ENCODE measurements at regions not wholly inside any gene's neighbourhood (a gene's known extent, or its start where the extent isn't known, plus 50 kb on each side); places are given as distances from the start of the nearest gene placed in this dataset.

- intact Hi-C loops (cut with DNase I) = no loop called here
- DNase-seq (ENCODE audit: low spot score) = no peak
These were observed 1588.9 kb upstream of the TMEFF2 start for GRCh38 chr2:193783681-193784080.

GRCh38 chr2:193778293-193778692 lies 1583.6 kb upstream of the TMEFF2 start:
- intact Hi-C loops (cut with DNase I) = no loop called here
- no peak for DNase-seq (ENCODE audit: low spot score)

GRCh38 chr2:193776988-193777387 lies 1582.3 kb upstream of the TMEFF2 start:
- intact Hi-C loops (cut with DNase I) = no loop called here
- DNase-seq (ENCODE audit: low spot score) = no peak

- DNase-seq (ENCODE audit: low spot score) = no peak
- intact Hi-C loops (cut with DNase I) = no loop called here
These were observed 1579.4 kb upstream of the TMEFF2 start for GRCh38 chr2:193774166-193774565.

GRCh38 chr2:193751299-193751698 lies 1556.6 kb upstream of the TMEFF2 start:
- no peak for DNase-seq (ENCODE audit: low spot score)
- intact Hi-C loops (cut with DNase I) = no loop called here

DNA sequence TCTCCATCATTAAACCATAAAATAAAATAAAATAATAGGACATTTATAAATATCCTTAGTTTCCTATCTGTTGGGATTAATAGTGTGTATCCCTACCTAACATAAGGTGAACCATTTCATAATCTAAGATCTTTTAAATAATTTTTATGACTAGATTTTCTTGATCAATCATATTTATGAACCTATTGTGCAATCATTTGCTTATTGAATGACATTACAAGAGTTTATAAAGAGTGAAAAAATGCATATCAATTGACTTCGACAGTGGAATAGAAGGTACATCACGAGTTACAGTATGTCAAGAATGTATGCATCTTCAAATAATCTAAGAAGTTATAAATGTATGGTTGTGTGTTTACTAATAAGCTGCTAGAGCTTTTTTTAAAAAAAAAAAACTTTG lies 1554.8 kb upstream of the TMEFF2 start:
- no peak for DNase-seq (ENCODE audit: low spot score)
- intact Hi-C loops (cut with DNase I) = no loop called here

DNA sequence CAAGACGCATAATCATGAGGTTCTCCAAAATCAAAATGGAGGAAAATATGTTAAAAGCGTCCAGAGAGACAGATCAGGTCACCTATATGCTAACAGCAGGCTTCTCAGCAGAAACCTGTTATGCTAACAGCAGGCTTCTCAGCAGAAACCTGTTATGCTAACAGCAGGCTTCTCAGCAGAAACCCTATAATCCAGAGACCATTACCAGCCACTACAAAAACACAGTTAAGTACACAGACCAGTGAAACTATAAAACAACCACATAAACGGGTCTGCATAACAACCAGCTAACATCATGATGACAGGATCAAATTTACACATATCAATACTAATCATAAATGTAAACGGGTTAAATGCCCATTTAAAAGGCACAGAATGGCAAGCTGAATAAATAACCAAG lies 1548.4 kb upstream of the TMEFF2 start:
- DNase-seq (ENCODE audit: low spot score) = no peak
- intact Hi-C loops (cut with DNase I) = no loop called here

DNA sequence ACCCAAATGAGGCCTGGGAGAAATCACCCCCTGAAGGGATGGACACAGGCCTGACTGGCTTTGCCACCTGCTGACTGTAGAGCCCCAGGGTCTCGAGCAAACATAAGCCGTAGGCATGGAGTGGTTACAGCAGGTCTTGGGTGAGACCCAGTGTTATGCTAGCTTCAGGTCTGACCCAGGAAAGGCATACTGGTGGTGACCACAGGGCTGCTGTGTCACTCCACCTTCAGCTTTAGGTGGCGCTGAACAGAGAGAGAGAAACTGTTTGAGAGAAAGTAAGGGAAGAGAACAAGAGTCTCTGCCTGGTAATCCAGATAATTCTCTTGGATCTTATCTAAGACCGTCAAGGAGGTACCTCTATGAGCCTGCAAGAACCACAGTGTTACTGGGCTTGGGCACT lies 1544.2 kb upstream of the TMEFF2 start:
- DNase-seq (ENCODE audit: low spot score) = no peak
- intact Hi-C loops (cut with DNase I) = no loop called here

GRCh38 chr2:193712912-193713311 lies 1518.2 kb upstream of the TMEFF2 start:
- intact Hi-C loops (cut with DNase I) = no loop called here

GRCh38 chr2:193703411-193703810 lies 1508.7 kb upstream of the TMEFF2 start:
- intact Hi-C loops (cut with DNase I) = no loop called here
- no peak for DNase-seq (ENCODE audit: low spot score)

More at GRCh38 chr2:193712912-193713311, 1518.2 kb upstream of the TMEFF2 start:
- no peak for DNase-seq (ENCODE audit: low spot score)

GRCh38 chr2:193701484-193701883 lies 1506.8 kb upstream of the TMEFF2 start:
- no peak for DNase-seq (ENCODE audit: low spot score)
- intact Hi-C loops (cut with DNase I) = no loop called here

GRCh38 chr2:193695367-193695766 lies 1500.6 kb upstream of the TMEFF2 start:
- intact Hi-C loops (cut with DNase I) = no loop called here
- DNase-seq (ENCODE audit: low spot score) = no peak

- intact Hi-C loops (cut with DNase I) = no loop called here
- DNase-seq (ENCODE audit: low spot score) = no peak
These were observed 1499.0 kb upstream of the TMEFF2 start for GRCh38 chr2:193693758-193694157.

DNA sequence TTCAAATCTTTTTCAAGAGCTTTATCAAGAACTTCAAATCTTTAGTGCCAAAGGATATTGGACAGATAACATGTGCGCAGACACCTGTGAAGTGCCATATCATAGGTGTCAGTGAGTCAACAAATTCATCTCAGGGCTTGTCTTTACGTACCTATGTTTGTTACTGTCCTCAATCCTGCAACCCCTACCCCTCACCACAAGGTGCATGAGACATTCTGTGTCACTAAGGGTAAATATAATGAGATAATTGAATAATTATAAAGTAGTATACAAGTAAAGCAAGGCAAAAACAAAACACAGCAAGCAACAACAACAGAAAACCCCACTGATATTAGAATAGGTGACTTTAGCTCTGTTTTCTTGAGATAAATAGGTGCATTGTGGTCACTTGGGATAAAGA lies 1495.8 kb upstream of the TMEFF2 start:
- intact Hi-C loops (cut with DNase I) = no loop called here
- DNase-seq (ENCODE audit: low spot score) = no peak

- no peak for DNase-seq (ENCODE audit: low spot score)
- intact Hi-C loops (cut with DNase I) = no loop called here
These were observed 1492.5 kb upstream of the TMEFF2 start for GRCh38 chr2:193687195-193687594.

- no peak for DNase-seq (ENCODE audit: low spot score)
- intact Hi-C loops (cut with DNase I) = no loop called here
These were observed 1485.1 kb upstream of the TMEFF2 start for GRCh38 chr2:193679847-193680246.

DNA sequence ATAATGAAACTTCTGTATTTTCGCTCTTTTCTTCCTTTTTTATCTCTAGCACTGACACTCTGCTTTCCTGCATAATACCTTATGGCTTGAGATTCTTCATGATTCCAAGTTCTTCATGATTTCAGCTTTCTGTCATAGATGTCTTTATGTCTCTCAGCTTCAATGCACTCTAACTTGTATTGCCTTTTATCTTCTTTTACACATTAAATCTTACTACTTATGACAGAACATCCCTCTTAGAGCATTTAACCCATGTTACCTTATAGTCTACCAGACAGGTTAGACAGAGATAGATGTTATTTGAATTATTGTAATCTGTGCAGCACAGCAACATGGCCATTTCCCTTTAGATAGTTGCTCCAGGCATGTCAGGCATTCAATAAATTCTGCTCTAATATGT lies 1475.7 kb upstream of the TMEFF2 start:
- intact Hi-C loops (cut with DNase I) = no loop called here
- DNase-seq (ENCODE audit: low spot score) = no peak

DNA sequence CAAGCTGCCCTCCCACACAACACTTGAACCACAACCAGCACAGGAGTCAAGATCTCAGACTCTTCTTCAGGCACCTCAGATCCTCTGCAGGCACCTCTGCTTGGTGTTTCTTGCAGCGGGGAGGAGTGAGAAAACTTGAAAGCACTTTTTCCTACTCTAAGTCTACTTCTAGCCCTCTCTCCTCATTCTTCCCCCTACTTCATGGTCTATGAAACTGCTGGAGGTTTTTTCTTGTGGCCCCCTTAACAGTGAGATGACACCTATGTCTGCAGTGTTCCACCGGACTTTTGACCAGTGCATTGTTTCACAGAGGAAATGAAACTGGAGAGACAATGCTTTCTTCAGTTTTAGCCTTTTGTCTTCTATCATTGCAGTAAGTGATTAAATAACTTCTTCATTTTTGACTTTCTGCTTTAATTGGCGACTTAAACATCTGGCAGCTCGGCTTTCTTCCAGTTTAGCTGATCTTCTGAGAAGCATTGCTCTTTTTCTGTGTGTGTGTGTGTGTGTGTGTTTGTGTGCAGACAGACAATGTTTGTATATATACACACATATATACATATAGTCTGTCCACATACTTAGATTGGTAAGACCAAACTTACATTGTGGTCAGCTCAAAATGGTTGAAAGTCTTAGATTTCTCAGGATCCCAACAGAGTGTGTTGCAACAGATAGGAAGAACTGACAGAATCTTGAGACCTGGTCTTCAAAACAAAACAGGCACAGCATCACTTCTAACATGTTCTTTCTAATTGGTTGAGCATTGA lies 1474.0 kb upstream of the TMEFF2 start:
- intact Hi-C loops (cut with DNase I) = no loop called here
- no peak for DNase-seq (ENCODE audit: low spot score)

GRCh38 chr2:193627927-193628272 lies 1433.2 kb upstream of the TMEFF2 start:
- DNase-seq (ENCODE audit: low spot score) = no peak
- intact Hi-C loops (cut with DNase I) = no loop called here

GRCh38 chr2:193627187-193627926 lies 1432.6 kb upstream of the TMEFF2 start:
- no peak for DNase-seq (ENCODE audit: low spot score)
- intact Hi-C loops (cut with DNase I) = no loop called here

- intact Hi-C loops (cut with DNase I) = no loop called here
- no peak for DNase-seq (ENCODE audit: low spot score)
These were observed 1413.7 kb upstream of the TMEFF2 start for GRCh38 chr2:193608451-193608850.
